Activated T-cell treated with anti-CD3 and anti-CD28 coated beads for 4 hours (primary cell): ENCODE measurements at regions not wholly inside any gene's neighbourhood (a gene's known extent, or its start where the extent isn't known, plus 50 kb on each side); places are given as distances from the start of the nearest gene placed in this dataset.

Experiments used
- DNase-seq: peaks from one replicate; pipeline ENCODE4 v3.0.0-alpha.2; 2020

GRCh38 chr20:60529149-60529548 lies 570.9 kb downstream of the CDH26 start:
- no peak for DNase-seq

DNA sequence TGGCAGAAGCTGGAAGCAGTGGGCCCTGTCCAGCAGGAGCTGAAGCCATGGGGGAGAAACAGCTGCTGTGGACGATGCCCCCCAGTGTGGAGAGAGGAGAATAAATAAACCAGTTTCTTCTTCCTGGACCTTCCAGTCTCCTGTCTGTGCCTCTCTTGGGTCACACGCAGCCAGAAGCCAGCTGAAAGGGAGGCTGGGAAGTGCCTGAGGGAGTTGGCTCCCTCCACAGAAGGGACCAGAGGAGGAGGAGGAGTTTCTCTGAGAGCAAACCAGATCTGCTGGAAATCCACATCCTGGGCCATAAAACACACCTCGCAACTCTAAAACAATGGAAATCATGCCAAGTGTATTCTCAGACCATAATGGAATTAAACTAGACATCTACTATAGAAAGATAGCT lies 577.0 kb downstream of the CDH26 start:
- no peak for DNase-seq

GRCh38 chr20:60540591-60540990 lies 582.4 kb downstream of the CDH26 start:
- no peak for DNase-seq

DNA sequence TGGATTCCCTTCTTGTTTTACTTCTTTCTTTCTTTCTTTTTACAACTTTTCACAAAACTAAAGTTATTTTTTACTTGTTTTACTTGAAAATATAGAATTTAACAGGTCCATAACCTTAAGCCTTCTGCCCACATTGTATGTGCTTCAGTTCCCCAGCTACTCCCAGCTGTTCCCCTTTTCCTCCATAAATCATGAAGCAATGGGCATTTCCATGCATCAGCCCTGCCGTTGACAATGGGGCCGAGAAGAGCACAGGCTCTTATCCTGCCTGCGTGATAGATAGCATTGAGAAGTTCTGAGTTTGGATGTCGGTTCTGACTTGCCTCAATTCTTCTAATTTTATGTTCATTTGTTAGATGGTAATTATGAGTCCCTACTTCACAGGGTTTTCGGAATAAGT lies 583.8 kb downstream of the CDH26 start:
- DNase-seq, result no peak

GRCh38 chr20:60543598-60543997 lies 585.4 kb downstream of the CDH26 start:
- no peak for DNase-seq

GRCh38 chr20:60553095-60553494 lies 594.9 kb downstream of the CDH26 start:
- DNase-seq, result no peak

GRCh38 chr20:60558486-60558885 lies 600.3 kb downstream of the CDH26 start:
- DNase-seq, result no peak

DNA sequence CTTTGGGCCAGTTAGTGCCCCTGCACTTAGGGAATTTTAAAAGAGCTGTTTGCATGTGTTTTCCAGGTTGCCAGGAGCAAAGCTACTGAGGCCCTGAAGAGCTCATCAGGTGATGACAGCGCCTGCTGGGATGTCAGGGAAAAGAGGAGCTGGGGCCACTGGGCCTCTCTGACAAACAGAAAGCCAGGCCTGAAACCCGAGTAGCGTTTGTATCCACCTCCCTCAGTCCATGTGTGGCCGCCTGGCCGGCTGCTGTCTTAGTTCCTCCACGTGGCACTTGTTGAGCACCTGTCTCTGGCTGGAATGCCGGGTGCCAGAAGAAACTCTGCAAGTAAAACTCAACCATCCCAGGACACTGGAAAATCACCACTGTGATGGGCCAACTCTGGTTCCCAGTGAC lies 601.2 kb downstream of the CDH26 start:
- DNase-seq, result no peak

DNA sequence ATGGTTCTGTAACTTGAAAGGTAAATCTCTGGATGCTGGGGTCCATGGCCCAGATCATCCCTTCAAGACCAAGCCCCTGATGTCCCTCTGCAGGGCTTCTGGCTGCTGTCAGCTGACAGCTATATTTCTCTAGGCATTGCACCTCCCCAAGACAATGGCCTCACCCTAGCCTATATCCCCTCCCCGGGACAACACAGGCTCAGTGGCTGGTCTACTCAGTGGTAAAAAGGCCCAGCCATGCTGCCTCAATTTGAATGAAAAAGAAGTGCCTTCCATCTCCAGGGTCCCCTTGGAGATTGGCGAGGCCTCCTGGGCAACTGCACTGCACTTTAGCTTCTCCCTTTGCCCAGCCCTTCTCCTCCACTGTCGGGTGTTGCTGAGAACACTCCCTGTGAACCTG lies 602.8 kb downstream of the CDH26 start:
- no peak for DNase-seq

- DNase-seq, result no peak
These were observed 606.9 kb downstream of the CDH26 start for GRCh38 chr20:60565083-60565482.

DNA sequence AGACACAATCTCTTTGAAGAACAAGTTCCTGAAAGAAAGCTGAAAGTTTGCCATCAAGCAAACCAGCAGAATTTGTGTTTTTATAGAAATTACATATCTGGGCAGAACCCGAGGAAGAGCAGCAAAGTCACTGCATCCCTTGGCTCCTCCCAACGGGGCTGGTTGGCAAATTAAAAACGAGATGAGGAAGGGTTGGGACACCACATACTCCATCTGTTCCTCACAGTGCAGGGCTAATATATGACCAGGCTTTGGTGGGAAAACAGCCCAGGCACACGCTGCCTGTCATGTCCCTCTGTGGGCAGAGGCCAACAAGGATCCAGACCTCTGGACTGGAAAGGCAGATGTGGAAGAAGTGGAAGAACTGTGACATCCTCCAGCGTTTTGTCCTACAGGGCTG lies 607.3 kb downstream of the CDH26 start:
- DNase-seq, result no peak

DNA sequence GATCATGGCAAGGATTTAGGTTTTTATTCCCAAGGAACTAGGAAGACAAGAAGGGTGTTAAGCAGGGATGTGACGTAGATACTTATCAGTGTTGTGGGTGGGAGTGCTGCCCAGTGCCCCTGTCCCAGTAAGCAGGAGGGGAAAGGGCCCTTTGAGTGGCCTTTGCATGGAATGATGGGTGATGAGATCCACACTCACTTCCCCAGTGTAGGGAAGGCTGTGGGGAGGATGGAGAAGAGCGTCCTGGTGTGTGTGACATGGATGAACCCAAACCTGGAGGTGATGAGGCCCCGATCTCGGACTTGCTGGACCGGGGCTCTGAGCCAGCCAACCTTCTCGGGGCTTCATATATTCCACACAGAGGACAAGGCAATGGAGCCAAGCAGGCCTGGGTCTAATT lies 610.9 kb downstream of the CDH26 start:
- no peak for DNase-seq

GRCh38 chr20:60570481-60571277 lies 612.5 kb downstream of the CDH26 start:
- no peak for DNase-seq

GRCh38 chr20:60573003-60573680 lies 614.9 kb downstream of the CDH26 start:
- DNase-seq, result no peak

DNA sequence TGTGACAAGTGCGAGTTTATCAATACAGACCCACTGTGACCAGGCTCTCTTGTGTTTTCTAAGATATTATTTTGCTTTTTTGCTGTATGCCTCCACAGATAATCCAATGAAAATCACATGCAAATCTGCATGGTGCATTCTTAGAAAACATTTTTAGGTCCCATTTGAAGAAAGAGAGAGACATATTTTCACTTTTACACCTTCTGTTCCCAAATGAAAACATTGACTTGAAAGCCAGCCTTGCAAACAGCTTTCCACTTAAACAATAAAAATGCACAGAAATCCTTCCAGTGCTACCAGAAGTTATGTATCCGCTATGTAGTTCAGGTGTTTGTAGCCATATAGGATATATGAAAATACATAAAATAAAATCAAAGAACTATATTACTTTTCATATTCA lies 618.0 kb downstream of the CDH26 start:
- no peak for DNase-seq

DNA sequence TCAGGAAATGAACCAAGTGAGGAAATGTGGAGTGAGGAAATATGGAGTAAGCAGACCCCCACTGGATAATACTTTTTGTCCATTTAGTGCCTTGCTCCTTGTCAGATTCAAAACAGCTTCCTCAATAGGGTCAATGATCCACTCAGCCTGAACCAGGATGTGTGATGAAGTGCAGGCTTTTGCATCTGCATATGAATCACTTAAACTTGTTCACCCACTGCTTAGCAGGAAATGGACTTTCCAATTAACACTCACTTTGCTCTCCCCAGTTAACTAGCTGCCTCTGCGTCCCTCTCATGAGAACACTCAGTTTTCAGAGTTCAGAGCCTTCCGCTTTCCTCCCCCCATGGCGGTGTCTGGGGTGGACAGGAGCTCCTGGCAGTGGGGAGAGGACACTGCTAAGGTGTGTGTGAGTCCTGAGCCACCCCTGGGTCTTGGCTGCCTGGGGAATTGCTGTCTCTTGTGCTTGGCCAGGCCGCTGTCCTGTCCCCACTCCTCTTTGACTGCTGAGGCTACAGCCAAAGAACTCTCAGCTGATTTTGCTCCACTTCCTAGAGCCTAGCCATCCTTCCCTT lies 621.8 kb downstream of the CDH26 start:
- DNase-seq, result no peak

DNA sequence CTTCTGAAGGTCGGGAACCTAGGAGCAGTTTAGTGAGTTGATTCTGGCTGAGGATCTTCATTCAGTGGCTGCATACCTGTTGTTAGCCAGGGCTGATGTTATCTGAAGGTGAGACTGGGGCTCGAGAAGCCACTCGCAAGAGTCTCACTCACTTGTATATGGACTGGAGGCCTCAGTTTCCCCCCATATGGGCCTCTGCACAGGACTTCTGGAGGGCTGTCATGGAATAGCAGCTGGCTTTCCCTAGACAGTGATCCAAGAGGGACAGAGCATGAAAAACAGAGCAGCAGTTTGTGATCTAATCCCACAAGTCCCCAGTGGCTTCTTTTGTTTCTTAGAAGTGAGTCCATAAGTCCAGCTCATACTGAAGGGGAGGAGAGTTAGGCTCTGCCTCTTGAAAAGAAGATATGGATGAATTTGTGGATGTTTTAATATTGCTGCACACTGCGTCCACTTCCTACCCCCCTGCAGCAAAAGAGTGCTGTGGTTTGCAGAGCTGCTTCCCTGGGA lies 623.4 kb downstream of the CDH26 start:
- DNase-seq, result no peak

GRCh38 chr20:60583741-60584140 lies 625.5 kb downstream of the CDH26 start:
- DNase-seq, result no peak

- no peak for DNase-seq
These were observed 626.0 kb downstream of the CDH26 start for GRCh38 chr20:60584221-60584620.

GRCh38 chr20:60585651-60586050 lies 627.4 kb downstream of the CDH26 start:
- no peak for DNase-seq

DNA sequence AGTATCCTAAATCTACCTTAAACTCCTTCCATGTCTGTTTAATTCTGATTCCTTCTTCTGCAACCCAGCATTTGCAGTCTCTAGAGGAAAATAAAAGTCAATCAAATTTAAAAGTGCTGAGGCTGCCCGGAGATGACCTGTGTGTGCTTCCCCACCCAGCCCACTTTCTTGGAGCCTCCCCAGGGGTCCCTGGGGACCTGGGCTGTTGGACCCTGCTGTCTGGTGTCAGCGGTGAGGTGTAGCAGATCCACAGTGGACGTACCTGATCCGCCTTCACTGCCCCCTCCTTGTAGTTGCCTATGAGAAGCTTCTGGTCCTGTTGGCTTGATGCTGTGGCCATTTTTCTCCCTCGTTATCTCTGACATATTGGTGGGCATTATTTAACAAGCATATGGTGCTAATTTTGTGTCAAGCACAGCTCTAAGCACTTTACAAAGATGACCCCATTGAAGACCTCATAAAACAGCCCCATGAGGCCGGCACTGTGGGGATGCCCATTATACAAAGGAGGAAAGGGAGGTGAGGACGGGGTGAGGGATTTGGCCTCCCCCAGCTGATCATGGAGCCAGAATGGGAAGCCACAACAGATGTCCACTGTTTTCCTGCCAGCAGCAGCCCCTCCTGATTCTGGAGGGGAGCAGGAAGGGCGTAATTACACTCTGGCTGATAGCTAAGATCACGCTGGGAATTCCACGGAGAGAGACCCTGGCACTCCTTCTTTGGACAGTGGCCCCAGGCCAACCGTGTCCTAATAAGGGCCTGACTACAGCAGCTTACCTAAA lies 628.2 kb downstream of the CDH26 start:
- DNase-seq, result no peak

- DNase-seq, result no peak
These were observed 629.8 kb downstream of the CDH26 start for GRCh38 chr20:60587986-60588385.

GRCh38 chr20:60589623-60590022 lies 631.4 kb downstream of the CDH26 start:
- no peak for DNase-seq
